H7 (cell line): ENCODE measurements at regions not wholly inside any gene's neighbourhood (a gene's known extent, or its start where the extent isn't known, plus 50 kb on each side); places are given as distances from the start of the nearest gene placed in this dataset.

Experiments used
- DNase-seq: peaks from one replicate; pipeline ENCODE4 v3.0.0; 2012
- H3K27me3 ChIP-seq: 2 replicates; pipeline ENCODE4 v1.6.0; 2011; ENCODE audit warnings: mild to moderate bottlenecking, low read length; ENCODE audit not compliant: control insufficient read depth, insufficient read depth
- H3K36me3 ChIP-seq: replicated peaks from 2 replicates; pipeline ENCODE4 v1.5.1; 2011; ENCODE audit warnings: low read length; ENCODE audit not compliant: control insufficient read depth, insufficient read depth
- H3K4me3 ChIP-seq: 2 replicates; pipeline ENCODE4 v1.5.1; 2011; ENCODE audit warnings: low read depth, mild to moderate bottlenecking, control low read depth, low read length, moderate library complexity; ENCODE audit not compliant: insufficient read depth

GRCh38 chr4:130131536-130131935, 1035.6 kb downstream of the C4orf33 start:
- no peaks in the 10 kb centered on the region for H3K27me3 ChIP-seq
- no peaks in the 10 kb centered on the region for H3K36me3 ChIP-seq
- H3K4me3 ChIP-seq, result no peak overlapping the region
- DNase-seq, result no peak

- Histone ChIP-seq H3K27me3 (no peaks in the 10 kb centered on the region), H3K4me3 (no peak overlapping the region), H3K36me3 (no peaks in the 10 kb centered on the region)
- no peak for DNase-seq
Measured at GRCh38 chr4:130141651-130142050, 1045.7 kb downstream of the C4orf33 start.

GRCh38 chr4:130143656-130144055, 1047.7 kb downstream of the C4orf33 start:
- no peaks in the 10 kb centered on the region for H3K36me3 ChIP-seq
- DNase-seq, result no peak

GRCh38 chr4:130146773-130147172, 1050.8 kb downstream of the C4orf33 start:
- DNase-seq, result no peak
- H3K27me3 ChIP-seq, result no peaks in the 10 kb centered on the region
- no peak overlapping the region for H3K4me3 ChIP-seq
- no peaks in the 10 kb centered on the region for H3K36me3 ChIP-seq

More at GRCh38 chr4:130143656-130144055, 1047.7 kb downstream of the C4orf33 start:
- H3K27me3 ChIP-seq, result no peaks in the 10 kb centered on the region
- H3K4me3 ChIP-seq, result no peak overlapping the region

GRCh38 chr4:130147641-130148040, 1051.7 kb downstream of the C4orf33 start:
- Histone ChIP-seq H3K36me3 (no peaks in the 10 kb centered on the region), H3K4me3 (no peak overlapping the region), H3K27me3 (no peaks in the 10 kb centered on the region)
- DNase-seq, result no peak

GRCh38 chr4:130154901-130155300, 1058.9 kb downstream of the C4orf33 start:
- no peak overlapping the region for H3K4me3 ChIP-seq
- no peaks in the 10 kb centered on the region for H3K36me3 ChIP-seq
- no peaks in the 10 kb centered on the region for H3K27me3 ChIP-seq
- DNase-seq, result no peak

- H3K4me3 ChIP-seq, result no peak overlapping the region
- no peaks in the 10 kb centered on the region for H3K27me3 ChIP-seq
- no peak for DNase-seq
- no peaks in the 10 kb centered on the region for H3K36me3 ChIP-seq
Measured at GRCh38 chr4:130163701-130164100, 1067.7 kb downstream of the C4orf33 start.

- no peak for DNase-seq
- Histone ChIP-seq H3K36me3 (no peaks in the 10 kb centered on the region), H3K4me3 (no peak overlapping the region), H3K27me3 (no peaks in the 10 kb centered on the region)
Measured at GRCh38 chr4:130165381-130165780, 1069.4 kb downstream of the C4orf33 start.

- DNase-seq, result no peak
Measured at GRCh38 chr4:130172156-130172555, 1076.2 kb downstream of the C4orf33 start.

GRCh38 chr4:130178106-130178505, 1082.2 kb downstream of the C4orf33 start:
- no peak overlapping the region for H3K4me3 ChIP-seq
- H3K27me3 ChIP-seq, result no peaks in the 10 kb centered on the region
- no peaks in the 10 kb centered on the region for H3K36me3 ChIP-seq
- no peak for DNase-seq

More at GRCh38 chr4:130172156-130172555, 1076.2 kb downstream of the C4orf33 start:
- Histone ChIP-seq H3K36me3 (no peaks in the 10 kb centered on the region), H3K4me3 (no peak overlapping the region), H3K27me3 (no peaks in the 10 kb centered on the region)

GRCh38 chr4:130183096-130183495, 1087.1 kb downstream of the C4orf33 start:
- Histone ChIP-seq H3K4me3 (no peak overlapping the region), H3K27me3 (no peaks in the 10 kb centered on the region), H3K36me3 (no peaks in the 10 kb centered on the region)
- DNase-seq, result no peak

GRCh38 chr4:130183766-130184165, 1087.8 kb downstream of the C4orf33 start:
- Histone ChIP-seq H3K27me3 (no peaks in the 10 kb centered on the region), H3K36me3 (no peaks in the 10 kb centered on the region), H3K4me3 (no peak overlapping the region)
- no peak for DNase-seq

- Histone ChIP-seq H3K36me3 (no peaks in the 10 kb centered on the region), H3K4me3 (no peak overlapping the region), H3K27me3 (no peaks in the 10 kb centered on the region)
- no peak for DNase-seq
Measured at GRCh38 chr4:130185123-130185522, 1089.2 kb downstream of the C4orf33 start.

- Histone ChIP-seq H3K4me3 (no peak overlapping the region), H3K36me3 (no peaks in the 10 kb centered on the region), H3K27me3 (no peaks in the 10 kb centered on the region)
- no peak for DNase-seq
Measured at GRCh38 chr4:130186931-130187330, 1091.0 kb downstream of the C4orf33 start.

GRCh38 chr4:130187587-130187986, 1091.6 kb downstream of the C4orf33 start:
- H3K27me3 ChIP-seq, result no peaks in the 10 kb centered on the region
- no peak overlapping the region for H3K4me3 ChIP-seq
- no peak for DNase-seq
- H3K36me3 ChIP-seq, result no peaks in the 10 kb centered on the region

- H3K27me3 ChIP-seq, result no peaks in the 10 kb centered on the region
- H3K4me3 ChIP-seq, result no peak overlapping the region
- DNase-seq, result no peak
- no peaks in the 10 kb centered on the region for H3K36me3 ChIP-seq
Measured at GRCh38 chr4:130192787-130193186, 1096.8 kb downstream of the C4orf33 start.
